Sigmoid colon (tissue), 6 donors: ENCODE measurements at regions not wholly inside any gene's neighbourhood (a gene's known extent, or its start where the extent isn't known, plus 50 kb on each side); places are given as distances from the start of the nearest gene placed in this dataset.
A peak's percentile ranks its signal among the peaks of the same experiment; 100 is the strongest.

ENCODE experiments used
- DNase-seq: peaks from one replicate; pipeline ENCODE4 v3.0.0-alpha.2; 2019
- H3K27ac ChIP-seq, 4 donors: fragments of 200-600 bp; sonication (generic); one replicate each; pipeline ENCODE4 v1.5.1; 2016 to 2019; ENCODE audit warnings: mild to moderate bottlenecking in 1 of 4
- H3K27me3 ChIP-seq, 3 donors: fragments of 200-600 bp; sonication (generic); one replicate each; pipeline ENCODE4 v1.5.1; 2019; ENCODE audit warnings: mild to moderate bottlenecking in 1 of 3
- H3K36me3 ChIP-seq, 4 donors: fragments of 200-600 bp; sonication (generic); one replicate each; pipeline ENCODE4 v1.5.1; 2016 to 2019
- H3K4me1 ChIP-seq, 4 donors: fragments of 200-600 bp; sonication (generic); one replicate each; pipeline ENCODE4 v1.5.1; 2017 to 2019
- H3K4me3 ChIP-seq, 4 donors: fragments of 200-600 bp; sonication (generic); one replicate each; pipeline ENCODE4 v1.5.1; 2017 to 2019; ENCODE audit warnings: mild to moderate bottlenecking in 2 of 4, moderate library complexity in 1 of 4
- H3K9me3 ChIP-seq, 4 donors: fragments of 200-600 bp in 3 of 4; sonication (generic) in 3 of 4; one replicate each; pipeline versions ENCODE4 v1.5.1 to v1.6.1; 2013 to 2019
- EP300 ChIP-seq, 4 donors: sonication (generic); formaldehyde crosslinking; IDR thresholded peaks; one replicate each; pipeline ENCODE4 v1.6.1; 2017; ENCODE audit warnings: antibody characterized with exemption in 4 of 4
- POLR2A ChIP-seq, 2 donors: fragments of 450-650 bp; IDR thresholded peaks; one replicate each; pipeline ENCODE4 v1.6.1; 2016; ENCODE audit warnings: antibody characterized with exemption in 2 of 2, mild to moderate bottlenecking in 2 of 2, moderate library complexity in 2 of 2
- POLR2AphosphoS5 ChIP-seq, 4 donors: sonication (generic); formaldehyde crosslinking; IDR thresholded peaks; one replicate each; pipeline ENCODE4 v1.6.1; 2017; ENCODE audit warnings: antibody characterized with exemption in 4 of 4
- WGBS, 2 donors: extraction: QIAGEN DNeasy Blood & Tissue Kit; methylation state at CpG; one replicate each; pipeline ENCODE4 v1.1.7; 2013; 5-methylcytosine and 5-hydroxymethylcytosine counted together
- intact Hi-C: fragments of 100-400 bp; cut with DNase I; formaldehyde crosslinking; loops from one replicate; pipeline ENCODE4 v1.15.1; 2023
- TF ChIP-seq, protein P1 (sequence below), 4 experiments: fragments of 450-650 bp in 3 of 4; fragments of 200-600 bp in 1 of 4; IDR thresholded peaks; one replicate each; pipeline ENCODE4 v1.5.1; 2016 to 2019; ENCODE audit warnings: antibody characterized with exemption in 4 of 4, mild to moderate bottlenecking in 3 of 4, moderate library complexity in 2 of 4
- donor health status: healthy with polysubstance abuse.
- donor health status: healthy.

GRCh38 chr2:6352906-6353515, 512.7 kb downstream of the CMPK2 start:
- intact Hi-C loops = loop anchor here (10.0 kb wide), 1 partner anchor 422 kb away; no protein-coding TSS in a partner anchor
- no peak for TF ChIP-seq EP300 (IDR thresholded peaks at IDR 0.05)
- TF ChIP-seq, protein P1, sequence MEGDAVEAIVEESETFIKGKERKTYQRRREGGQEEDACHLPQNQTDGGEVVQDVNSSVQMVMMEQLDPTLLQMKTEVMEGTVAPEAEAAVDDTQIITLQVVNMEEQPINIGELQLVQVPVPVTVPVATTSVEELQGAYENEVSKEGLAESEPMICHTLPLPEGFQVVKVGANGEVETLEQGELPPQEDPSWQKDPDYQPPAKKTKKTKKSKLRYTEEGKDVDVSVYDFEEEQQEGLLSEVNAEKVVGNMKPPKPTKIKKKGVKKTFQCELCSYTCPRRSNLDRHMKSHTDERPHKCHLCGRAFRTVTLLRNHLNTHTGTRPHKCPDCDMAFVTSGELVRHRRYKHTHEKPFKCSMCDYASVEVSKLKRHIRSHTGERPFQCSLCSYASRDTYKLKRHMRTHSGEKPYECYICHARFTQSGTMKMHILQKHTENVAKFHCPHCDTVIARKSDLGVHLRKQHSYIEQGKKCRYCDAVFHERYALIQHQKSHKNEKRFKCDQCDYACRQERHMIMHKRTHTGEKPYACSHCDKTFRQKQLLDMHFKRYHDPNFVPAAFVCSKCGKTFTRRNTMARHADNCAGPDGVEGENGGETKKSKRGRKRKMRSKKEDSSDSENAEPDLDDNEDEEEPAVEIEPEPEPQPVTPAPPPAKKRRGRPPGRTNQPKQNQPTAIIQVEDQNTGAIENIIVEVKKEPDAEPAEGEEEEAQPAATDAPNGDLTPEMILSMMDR (IDR thresholded peaks at IDR 0.05) = peak in 2 of 4 experiments; percentile 35 to 40
- DNase-seq = no peak
- H3K27me3 ChIP-seq = no peaks in the 10 kb centered on the region
- no peak overlapping the region for H3K4me3 ChIP-seq
- no peaks in the 10 kb centered on the region for H3K36me3 ChIP-seq
- H3K27ac ChIP-seq = no peak overlapping the region
- no peaks in the 10 kb centered on the region for H3K9me3 ChIP-seq
- H3K4me1 ChIP-seq = no peaks in the 10 kb centered on the region
- WGBS, 2 donors = 33 to 59% methylated on average over 8 of the region's 8 CpGs

- H3K4me3 ChIP-seq = no peak overlapping the region
- WGBS, 2 donors = 80 to 90% methylated on average over 4 of the region's 4 CpGs
- H3K9me3 ChIP-seq = no peaks in the 10 kb centered on the region
- H3K27ac ChIP-seq = no peak overlapping the region
- TF ChIP-seq EP300 (IDR thresholded peaks at IDR 0.05) = no peak
- TF ChIP-seq, protein P1 (IDR thresholded peaks at IDR 0.05) = no peak
- TF ChIP-seq POLR2A (IDR thresholded peaks at IDR 0.05) = no peak
- no peak for TF ChIP-seq POLR2AphosphoS5 (IDR thresholded peaks at IDR 0.05)
- intact Hi-C loops = loop anchor here (10.0 kb wide), 1 partner anchor 421 kb away; no protein-coding TSS in a partner anchor
- no peaks in the 10 kb centered on the region for H3K27me3 ChIP-seq
- H3K36me3 ChIP-seq = no peaks in the 10 kb centered on the region
- DNase-seq = no peak
- H3K4me1 ChIP-seq = no peaks in the 10 kb centered on the region
Observed at GRCh38 chr2:6353669-6354068, 512.0 kb downstream of the CMPK2 start.

DNA sequence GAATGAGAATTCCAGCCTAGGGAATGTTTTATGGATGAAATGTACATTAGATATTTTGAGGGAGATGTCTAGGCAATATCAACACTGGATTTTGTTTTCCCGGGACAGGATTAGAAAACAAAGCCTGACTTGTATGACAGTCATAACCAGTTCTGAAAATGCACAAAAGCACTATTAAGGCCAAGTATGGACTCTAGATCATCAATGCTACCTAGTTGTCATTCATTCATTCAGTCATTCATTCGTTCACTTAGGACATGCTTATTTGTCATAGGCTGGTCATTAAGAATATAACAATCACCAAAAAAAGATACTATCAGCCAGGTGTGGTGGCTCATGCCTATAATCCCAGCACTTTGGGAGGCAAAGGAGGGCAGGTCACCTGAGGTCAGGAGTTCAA, 511.2 kb downstream of the CMPK2 start:
- intact Hi-C loops = loop anchor here (10.0 kb wide), 1 partner anchor 420 kb away; no protein-coding TSS in a partner anchor
- Histone ChIP-seq H3K9me3 (no peaks in the 10 kb centered on the region), H3K27ac (no peak overlapping the region), H3K36me3 (no peaks in the 10 kb centered on the region), H3K4me1 (no peaks in the 10 kb centered on the region), H3K27me3 (no peaks in the 10 kb centered on the region), H3K4me3 (no peak overlapping the region)
- TF ChIP-seq EP300 (IDR thresholded peaks at IDR 0.05) = no peak
- TF ChIP-seq, protein P1 (IDR thresholded peaks at IDR 0.05) = no peak
- no peak for TF ChIP-seq POLR2AphosphoS5 (IDR thresholded peaks at IDR 0.05)
- no peak for TF ChIP-seq POLR2A (IDR thresholded peaks at IDR 0.05)
- no peak for DNase-seq
- WGBS, 2 donors = 81 to 91% methylated on average over 2 of the region's 2 CpGs

- Histone ChIP-seq H3K27ac (no peak overlapping the region), H3K36me3 (no peaks in the 10 kb centered on the region), H3K4me3 (no peak overlapping the region), H3K9me3 (no peaks in the 10 kb centered on the region), H3K4me1 (no peaks in the 10 kb centered on the region), H3K27me3 (no peaks in the 10 kb centered on the region)
- WGBS, 2 donors = 82 to 90% methylated on average over 6 of the region's 6 CpGs
- no peak for DNase-seq
- TF ChIP-seq POLR2A (IDR thresholded peaks at IDR 0.05) (no peak), POLR2AphosphoS5 (IDR thresholded peaks at IDR 0.05) (no peak), EP300 (IDR thresholded peaks at IDR 0.05) (no peak)
- TF ChIP-seq, protein P1 (IDR thresholded peaks at IDR 0.05) = no peak
- intact Hi-C loops = loop anchor here (10.0 kb wide), 1 partner anchor 419 kb away; no protein-coding TSS in a partner anchor
Observed at GRCh38 chr2:6355886-6356761, 509.6 kb downstream of the CMPK2 start.
